ENCODE measurements at regions not wholly inside any gene's neighbourhood (a gene's known extent, or its start where the extent isn't known, plus 50 kb on each side); places are given as distances from the start of the nearest gene placed in this dataset.

DNA sequence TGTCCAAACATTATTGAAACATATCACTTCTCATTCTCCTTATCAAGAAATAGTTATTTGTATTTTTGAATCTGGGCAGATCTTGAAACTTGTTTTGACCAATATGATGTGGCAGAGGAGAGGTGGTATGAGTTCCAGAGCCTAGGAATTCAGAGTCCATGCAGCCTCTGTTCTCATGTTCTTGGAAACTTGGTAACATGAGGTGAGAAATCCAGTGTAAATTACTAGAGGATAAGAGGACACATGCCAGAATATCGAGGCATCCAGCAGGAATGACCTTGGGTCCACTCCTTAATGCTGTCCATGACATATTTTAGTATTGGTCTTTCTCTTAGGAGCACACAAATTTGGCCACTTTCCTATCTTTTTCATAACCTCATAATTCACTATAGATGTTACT, 1374.6 kb downstream of the FSCB start:
- TF ChIP-seq, protein P1, sequence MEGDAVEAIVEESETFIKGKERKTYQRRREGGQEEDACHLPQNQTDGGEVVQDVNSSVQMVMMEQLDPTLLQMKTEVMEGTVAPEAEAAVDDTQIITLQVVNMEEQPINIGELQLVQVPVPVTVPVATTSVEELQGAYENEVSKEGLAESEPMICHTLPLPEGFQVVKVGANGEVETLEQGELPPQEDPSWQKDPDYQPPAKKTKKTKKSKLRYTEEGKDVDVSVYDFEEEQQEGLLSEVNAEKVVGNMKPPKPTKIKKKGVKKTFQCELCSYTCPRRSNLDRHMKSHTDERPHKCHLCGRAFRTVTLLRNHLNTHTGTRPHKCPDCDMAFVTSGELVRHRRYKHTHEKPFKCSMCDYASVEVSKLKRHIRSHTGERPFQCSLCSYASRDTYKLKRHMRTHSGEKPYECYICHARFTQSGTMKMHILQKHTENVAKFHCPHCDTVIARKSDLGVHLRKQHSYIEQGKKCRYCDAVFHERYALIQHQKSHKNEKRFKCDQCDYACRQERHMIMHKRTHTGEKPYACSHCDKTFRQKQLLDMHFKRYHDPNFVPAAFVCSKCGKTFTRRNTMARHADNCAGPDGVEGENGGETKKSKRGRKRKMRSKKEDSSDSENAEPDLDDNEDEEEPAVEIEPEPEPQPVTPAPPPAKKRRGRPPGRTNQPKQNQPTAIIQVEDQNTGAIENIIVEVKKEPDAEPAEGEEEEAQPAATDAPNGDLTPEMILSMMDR (conservative IDR thresholded peaks at IDR 0.05; ENCODE audit: low read depth in 2 of 2) = no peak
- TF ChIP-seq EZH2 (IDR thresholded peaks at IDR 0.05; ENCODE audit: low read depth, unreplicated experiment) = no peak
- TF ChIP-seq EZH2phosphoT487 (IDR thresholded peaks at IDR 0.05; ENCODE audit: unreplicated experiment) = no peak
- no peak for TF ChIP-seq POLR2AphosphoS5 (IDR thresholded peaks at IDR 0.05; ENCODE audit: low read depth)
- TF ChIP-seq CREB1 (CRISPR knock-in tag; IDR thresholded peaks at IDR 0.05; ENCODE audit: low read depth) = no peak
- no peak for TF ChIP-seq JUNB (IDR thresholded peaks at IDR 0.05; ENCODE audit: unreplicated experiment)
- TF ChIP-seq REST (IDR thresholded peaks at IDR 0.05; ENCODE audit: unreplicated experiment) = no peak
- TF ChIP-seq ZNF114 (CRISPR knock-in tag; IDR thresholded peaks at IDR 0.05) = no peak
- no peak for TF ChIP-seq NANOG (IDR thresholded peaks at IDR 0.05; ENCODE audit: borderline replicate concordance)
- TF ChIP-seq STAT1 (IDR thresholded peaks at IDR 0.05; ENCODE audit: unreplicated experiment) = no peak

Data from GM23338 (cell line).